GM19239 (cell line): ENCODE measurements at regions not wholly inside any gene's neighbourhood (a gene's known extent, or its start where the extent isn't known, plus 50 kb on each side); places are given as distances from the start of the nearest gene placed in this dataset.

ENCODE experiments used
- DNase-seq: peaks from one replicate; pipeline ENCODE4 v3.0.0; 2011; ENCODE audit warnings: low spot score; ENCODE audit not compliant: insufficient read length
- FAIRE-seq: peaks from 2 replicates; lab custom pipeline; 2011; peaks lifted over from hg19 to GRCh38; lab: Jason Lieb, UNC

DNA sequence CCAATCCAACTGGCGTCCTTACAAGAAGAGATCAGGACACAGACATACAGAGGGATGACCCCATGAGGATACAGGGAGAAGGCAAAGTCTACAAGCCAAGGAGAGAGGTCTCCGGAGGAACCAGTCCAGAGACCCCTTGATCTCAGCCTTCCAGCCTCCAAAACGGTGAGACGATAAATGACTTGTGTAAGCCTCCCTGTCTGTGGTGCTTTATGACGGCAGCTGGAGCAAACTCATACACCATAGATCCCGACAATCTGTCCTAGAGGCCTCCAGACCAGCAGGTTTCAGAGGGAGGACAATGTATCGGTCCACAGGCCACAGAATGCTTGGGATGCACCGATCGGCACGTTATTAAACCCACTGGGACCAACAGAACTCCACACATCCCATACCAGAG lies 383.3 kb downstream of the SHANK2 start:
- FAIRE-seq, result no peak
- DNase-seq, result no peak

DNA sequence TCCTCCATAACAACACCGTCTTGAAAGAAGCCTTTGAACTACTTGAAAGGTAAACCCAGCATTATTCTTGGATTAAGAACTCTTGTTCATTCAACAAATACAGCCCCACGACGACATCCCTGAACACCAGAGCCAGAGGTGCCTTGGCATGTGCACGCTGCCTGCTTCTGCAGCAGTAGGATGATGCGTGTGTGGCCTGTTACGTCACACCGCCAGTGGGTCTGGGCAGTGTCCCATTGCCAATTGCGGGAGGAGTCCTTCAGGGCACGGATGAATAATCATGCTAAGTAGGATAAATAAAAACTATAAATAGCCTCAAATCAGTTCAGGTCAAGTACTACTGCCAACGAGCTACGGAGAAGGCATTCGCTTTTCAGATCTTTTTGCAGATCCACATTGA lies 380.5 kb downstream of the SHANK2 start:
- FAIRE-seq, result no peak
- DNase-seq, result no peak

DNA sequence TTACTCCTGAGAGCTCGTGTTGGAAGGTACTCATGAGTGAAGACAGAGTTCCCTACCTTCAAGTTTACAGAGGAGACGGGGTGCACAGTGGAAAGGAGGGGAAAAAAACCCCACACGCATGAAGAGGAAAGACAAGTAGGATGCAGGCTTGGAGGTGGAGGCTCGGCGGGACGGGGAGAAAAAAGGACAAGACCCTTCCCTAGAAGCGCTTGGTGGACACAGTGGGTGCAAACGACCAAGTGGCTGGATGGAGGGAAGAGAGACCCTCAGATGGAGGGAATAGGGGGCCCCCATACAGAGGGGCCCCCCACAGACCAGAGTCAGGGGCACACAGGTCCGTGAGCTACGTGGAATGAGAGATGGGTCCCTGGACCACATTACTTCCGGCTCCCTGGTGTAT lies 380.1 kb downstream of the SHANK2 start:
- no peak for DNase-seq
- no peak for FAIRE-seq

DNA sequence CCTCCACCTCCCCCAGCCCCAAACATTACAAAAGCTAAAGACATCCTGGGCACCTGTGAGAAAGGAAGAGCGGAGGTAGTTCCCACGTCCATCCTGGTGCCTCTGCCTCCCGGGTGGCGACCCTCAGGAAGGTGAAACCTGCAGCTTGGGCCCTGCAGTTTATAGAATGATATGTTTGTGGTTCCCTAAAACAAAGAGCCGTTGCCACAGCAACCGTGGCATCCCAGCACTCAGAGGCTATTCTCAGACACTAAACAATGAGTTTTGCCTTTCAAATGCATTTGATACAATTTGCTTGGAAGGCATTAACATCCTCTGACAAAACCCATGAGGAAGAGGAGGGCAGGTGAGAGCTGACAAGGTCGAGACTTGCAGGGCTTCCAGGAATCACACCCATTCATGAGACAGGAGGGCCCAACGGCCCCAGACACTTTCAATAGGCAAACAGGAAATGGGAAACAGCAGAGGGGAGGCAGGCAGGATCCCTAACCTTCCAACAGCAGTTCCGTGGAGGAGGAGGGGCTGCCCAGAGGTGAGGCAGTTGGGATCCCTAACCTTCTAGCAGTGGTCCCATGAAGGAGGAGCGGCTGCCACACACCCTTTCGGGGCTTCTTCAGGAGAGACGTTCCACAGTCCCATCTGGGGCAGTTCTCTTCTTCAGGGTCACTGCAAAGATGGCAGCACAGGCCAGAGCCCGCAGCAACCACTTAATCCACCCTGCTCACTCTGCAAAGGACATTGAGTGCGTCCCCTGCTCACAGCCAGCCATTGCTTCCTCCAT lies 379.2 kb downstream of the SHANK2 start:
- DNase-seq (no peak), FAIRE-seq (no peak)

DNA sequence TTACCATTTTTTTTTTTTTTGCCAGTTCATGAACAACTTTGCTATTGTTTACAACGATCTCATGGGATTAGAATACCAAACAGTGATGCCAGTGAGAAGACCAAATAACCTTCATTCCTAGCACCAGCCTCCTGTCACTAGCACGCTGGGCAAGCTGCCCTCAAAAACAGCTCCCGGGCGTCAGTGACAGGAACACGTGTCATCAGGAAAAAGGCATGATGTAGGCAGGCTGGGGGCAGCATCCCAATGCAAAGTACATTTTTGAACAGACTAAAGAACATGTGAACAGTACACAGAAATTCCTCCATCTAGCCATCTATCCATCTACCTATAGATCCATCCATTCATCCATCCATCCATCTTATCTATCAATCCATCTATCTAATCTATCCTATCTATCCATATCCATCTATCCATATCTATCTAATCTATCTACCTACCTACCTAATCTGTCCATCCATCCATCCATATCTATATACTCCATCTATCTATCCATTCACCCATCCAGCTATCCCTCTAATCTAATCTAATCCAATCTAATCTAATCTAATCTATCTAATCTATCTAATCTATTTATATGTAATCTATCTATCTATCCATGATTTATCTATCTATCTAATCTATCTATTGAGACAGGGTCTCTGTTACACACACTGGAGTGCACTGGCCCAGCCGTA lies 378.5 kb downstream of the SHANK2 start:
- no peak for FAIRE-seq
- no peak for DNase-seq

DNA sequence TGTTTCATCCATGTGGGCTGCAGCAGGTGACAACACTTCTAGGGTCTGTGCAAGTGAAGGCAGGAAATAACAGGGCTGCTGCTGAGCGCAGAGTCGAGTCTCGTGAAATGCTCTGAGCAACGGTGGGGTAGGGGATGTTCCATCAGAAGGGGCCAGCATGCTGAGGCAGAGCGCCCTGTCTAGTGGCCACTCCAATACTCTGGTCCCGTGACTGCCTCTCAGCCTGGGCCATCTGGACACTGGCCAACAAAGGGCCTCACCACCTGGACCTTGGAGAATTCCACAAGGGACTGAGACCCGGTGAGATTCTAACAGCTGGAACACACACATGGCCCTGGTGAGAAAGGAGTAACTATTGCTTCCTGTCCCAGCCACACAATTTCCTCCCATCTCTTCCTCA lies 375.7 kb downstream of the SHANK2 start:
- DNase-seq, result no peak
- FAIRE-seq, result no peak

DNA sequence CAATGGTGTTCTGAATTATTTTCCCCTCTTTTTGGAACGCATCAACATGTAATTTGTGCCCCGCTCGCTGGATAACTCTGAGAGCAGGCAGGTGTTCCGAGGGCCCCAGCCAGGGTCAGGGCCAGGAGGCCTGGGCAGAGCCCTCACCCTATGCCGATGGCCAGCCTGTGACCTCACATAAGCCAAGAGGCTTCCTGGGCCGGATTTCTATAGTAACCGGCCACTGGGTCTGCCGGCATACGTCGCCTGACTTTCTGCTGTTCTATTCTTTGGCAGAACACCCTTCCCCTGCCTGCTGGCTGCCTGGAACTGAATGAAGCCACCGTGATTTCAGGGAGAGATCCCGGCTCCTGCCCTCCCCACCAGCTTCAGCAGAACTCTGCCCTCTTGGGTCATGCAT lies 375.2 kb downstream of the SHANK2 start:
- DNase-seq (no peak), FAIRE-seq (no peak)

DNA sequence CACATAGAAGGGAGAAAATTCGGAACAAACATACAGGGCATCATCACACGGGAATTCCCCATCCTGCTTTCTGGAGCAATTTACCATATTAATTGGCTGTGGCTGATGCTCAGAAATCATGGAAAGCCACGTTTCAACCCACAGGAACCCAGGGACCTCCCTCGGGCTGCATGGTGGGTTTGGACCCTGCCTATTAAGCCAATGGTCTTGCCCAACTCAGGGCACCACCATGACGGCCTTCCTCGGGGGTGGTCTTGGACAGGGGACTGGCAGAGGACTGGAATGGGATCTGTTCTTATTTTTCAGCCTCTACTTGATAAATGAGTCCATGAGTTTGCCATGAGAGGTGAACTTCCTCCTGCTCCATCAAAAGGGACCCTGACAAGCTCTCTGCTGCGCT lies 374.0 kb downstream of the SHANK2 start:
- DNase-seq (no peak), FAIRE-seq (no peak)

DNA sequence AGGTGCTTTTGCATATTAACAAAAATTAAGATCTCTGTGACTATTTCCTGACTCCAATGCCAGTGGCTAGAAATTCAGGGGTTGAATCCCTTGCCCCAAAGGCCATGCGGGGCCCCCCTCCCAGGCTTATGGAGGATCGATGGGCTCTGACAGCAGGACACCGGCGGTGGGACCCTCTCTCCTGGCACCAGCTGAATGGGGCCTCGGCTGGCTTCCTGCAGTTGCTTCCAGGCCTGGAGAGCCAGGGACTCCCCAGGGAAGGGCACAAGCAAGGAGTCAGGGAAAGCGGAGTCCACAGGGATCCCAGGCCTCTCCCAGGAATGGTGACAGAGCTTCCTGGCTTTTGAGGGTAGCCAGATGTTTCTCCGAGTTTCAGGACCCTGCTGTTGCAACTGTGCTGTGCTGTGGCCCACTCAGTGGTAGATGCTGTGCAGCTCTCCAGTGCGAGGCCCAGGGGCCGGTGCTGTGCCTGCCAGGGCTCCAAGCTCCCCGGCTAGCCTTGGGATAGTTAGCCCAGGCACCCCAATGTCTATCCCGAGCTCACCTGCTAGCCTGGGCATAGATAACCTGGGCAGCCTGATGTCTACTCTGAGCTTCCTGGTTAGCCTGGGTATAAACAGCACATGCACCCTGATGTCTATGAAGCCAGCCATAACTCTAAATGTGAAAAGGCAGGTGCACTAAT lies 372.6 kb downstream of the SHANK2 start:
- FAIRE-seq (no peak), DNase-seq (no peak)

DNA sequence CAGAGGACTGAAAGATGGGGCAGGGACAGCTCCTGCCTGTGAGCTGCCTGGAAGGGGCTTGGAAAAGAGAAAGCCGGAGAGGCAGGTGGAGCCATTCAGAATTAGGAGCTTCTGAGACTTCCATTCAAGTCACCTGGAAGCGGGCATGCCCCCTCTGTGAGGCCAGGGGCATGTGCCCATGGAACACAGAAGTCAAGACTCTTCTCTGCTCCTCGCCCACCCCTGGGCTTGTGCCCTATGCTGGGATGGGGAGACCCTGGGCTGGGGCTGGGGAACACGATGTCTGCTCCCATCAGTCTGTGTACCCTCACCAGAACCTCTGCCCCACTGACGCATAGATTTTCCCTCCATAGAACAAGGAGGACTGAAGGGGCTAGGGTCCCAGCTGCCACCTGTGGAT lies 372.0 kb downstream of the SHANK2 start:
- FAIRE-seq (no peak), DNase-seq (no peak)

DNA sequence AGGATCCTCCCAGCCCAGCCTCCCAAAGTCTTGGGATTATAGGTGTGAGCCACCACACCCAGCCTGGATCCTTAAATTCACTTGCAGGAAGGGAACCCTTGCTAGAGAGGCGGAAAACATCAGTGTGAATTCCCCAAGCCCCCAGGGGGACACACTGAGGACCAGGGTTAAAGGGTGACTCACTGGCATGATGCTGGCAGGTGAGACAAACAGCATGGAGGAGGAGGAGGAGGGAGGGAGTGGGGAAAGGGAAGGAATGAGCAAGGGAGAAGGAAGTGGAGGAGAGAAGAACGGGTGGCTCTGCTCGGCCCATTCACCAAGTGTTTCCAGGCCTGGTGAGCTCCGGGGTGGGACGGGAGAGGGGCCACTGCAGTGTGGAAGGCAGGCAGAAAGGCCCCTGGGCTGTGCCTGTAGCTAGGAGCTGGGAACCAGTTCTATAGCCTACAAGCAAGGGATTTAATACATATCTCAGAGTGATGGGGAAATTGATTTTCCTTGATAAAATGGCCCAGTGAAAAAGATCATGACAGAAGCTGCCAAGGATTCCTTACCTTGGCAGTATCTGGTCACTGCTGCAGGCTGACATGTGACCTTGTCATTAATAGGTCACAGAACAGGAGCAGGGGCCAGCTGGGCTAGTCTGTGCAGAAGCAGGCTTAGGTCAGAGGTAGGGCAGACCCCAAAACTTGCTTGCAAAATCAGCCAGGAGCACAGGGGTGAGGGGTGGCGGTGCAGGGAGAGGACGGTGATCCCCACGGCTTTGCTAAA lies 370.2 kb downstream of the SHANK2 start:
- FAIRE-seq (no peak), DNase-seq (no peak)

DNA sequence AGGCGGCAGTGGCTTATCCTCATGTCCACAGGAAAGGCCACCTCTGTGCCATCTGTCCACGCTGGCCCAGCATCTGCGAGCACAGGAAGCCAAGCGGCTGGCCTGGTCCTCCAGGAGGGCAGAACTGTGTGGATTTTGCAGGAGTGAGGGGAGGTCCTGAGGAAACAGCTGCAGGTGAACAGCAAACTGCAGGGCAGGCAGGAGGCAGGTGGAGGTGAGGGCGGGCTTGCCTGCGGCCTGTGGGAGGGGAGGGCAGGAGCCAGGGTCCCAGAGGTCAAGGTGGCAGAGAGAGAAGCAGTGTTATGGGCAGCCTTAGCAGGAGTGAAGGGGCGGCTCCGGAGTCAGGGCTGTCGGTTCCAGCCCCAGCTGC lies 369.7 kb downstream of the SHANK2 start:
- DNase-seq (no peak), FAIRE-seq (no peak)

DNA sequence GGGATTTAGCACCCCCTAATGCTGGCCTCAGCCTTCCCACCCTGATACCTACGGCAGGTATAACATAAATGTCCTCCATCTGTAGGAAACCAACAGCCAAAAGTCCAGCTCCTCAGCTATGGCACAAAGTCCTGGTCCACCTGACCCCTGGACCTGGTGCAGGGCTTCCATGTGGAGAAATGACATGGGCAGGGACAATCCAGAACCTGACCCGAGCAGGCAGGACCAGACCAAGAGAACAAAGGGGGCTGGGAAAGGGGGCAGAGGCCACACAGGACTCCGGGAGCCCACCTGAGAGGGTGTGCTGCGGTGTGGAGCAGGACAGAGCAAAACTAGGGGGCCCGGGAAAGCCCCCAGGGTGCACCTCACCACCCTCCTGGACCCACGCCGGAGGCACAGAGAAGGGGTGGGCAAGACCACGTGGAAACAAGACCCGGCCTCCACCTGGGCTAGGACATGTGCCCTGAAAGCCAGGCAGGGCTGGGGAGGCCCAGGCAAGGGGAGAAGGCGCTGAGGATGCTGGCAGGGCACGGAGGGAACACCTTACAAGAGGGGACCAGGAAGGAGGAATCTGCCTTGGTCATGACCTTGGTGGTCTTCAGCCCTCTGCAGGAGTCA lies 368.9 kb downstream of the SHANK2 start:
- FAIRE-seq, result no peak

DNA sequence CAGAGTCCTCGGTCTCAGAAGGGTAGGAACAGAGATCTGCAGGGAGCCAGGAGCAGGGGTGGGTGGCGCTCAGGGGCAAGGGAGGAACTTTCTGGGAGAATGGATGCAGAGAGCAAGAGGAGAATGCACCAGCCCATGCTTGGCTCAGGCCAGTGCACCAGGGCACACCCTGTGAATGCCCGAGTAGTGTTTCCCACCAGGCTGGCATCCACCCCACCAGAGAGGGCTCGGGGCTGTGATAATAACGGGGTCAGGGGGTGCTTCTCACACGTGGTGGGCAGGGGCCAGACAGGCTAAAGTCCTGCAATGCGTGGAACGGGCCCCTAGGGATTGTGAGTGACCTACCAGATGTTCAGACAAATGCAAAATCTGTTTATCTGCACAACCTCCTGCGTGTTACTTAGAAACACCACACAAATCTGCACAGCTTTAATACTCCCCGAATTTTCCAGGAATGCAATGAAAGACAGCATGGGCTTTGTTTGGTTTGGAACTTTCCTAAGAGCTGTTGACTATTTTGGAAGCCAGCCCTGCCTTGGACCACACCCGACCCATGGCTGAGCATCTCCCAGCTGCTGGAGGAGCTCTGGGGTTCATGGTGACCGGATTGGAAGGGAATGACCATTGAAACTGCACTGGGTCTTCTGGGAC lies 368.3 kb downstream of the SHANK2 start:
- DNase-seq, result no peak
- no peak for FAIRE-seq

More for the DNA sequence above, 368.9 kb downstream of the SHANK2 start:
- no peak for DNase-seq

DNA sequence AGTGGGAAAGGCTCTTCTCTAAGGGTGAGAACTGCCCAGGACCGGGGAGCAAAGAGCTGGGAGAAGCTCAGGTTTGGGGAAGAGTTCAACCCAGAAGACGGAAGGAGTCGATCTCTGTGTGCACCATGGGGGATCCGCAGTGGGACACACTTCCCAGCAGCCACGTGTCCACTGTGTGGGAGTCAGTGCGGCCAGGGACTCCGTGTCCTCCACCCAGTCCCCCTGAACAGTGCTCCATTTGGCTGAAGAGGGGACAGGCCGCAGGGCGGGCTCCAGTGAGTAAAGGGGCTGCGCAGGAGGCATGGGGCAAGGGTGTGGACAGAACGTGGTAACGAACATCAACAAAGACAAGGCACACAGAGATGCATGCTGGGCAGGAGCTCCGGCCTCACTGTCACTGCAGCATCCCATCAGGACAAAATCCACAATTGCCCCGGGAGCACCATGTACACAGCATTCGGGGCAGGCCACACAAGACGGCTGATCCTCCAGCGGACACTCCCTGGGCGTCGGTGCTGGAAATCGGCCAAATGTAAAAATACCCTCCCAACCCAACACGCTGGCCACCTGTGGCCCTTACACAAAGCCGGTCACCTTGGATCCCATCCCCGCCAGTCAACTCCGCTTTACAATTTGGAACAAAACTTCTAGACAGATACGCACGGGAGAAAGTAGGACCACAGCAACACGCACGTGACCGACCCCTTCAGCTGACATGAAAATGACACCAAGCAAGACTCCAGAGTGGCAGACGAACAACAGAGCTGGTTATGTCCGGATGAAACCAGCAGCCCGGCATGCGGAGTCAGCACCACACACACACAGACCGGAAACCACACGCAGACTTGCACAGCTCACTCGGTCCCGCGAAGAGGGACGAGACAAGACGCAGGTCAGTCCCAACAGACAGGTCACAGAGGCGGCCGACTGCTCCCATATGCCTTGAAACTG lies 366.8 kb downstream of the SHANK2 start:
- FAIRE-seq, result no peak
- no peak for DNase-seq

DNA sequence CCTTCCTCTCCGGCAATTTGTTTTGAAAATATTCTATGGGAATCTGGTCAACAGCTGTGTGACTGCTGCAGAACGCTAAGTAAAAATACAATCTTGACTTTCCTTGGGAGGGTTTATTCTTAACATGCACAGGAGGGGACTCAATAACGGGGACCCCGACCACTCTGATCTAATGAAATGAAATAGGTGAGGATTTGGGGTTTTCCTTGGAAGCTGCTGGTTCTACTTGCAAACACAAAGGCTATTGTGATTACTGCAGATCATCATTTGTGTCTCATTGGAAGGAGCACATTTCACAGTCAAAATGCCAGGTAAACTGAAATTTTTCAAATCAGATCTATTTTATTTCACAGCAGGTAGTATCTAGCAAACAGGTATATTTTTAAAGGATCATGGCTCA lies 366.1 kb downstream of the SHANK2 start:
- DNase-seq (no peak), FAIRE-seq (no peak)

DNA sequence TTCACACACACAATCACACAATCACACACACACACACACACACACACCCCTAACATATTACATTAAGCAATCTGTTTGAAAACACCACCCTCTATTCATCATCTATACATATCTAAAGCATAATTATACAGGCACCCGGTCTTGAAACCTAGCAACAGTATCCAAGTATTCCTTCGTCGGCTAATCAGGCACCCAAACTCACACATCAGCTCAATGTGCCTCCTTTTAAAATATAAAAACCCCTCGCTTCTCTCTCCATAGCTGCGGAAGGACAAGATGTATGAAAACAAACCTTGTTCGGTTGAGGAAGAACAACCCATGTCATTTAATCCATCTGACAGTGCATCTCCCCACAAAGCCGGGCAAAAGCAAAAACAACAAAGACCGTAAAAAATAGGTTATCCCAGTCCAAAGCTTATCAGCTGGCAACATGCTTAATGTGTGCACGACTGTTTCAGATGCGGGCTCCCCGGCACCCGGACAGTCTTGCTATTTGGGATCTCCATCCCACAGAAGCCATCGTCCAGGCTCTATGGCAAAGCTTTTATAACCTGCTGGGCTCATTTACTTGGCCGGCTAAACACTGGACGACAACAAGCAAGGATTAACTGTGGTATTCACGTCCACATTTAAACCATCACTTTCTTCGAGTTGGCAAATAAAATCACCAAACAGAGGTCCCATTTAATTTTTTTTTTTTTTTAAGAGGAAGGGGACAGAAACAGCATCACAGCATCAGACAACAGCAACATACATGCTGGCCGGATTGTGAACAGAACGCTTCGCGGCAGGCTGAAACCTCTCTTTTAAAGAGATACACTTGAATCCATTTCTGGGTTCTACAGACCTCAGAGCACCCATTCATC lies 365.5 kb downstream of the SHANK2 start:
- no peak for FAIRE-seq
- DNase-seq, result no peak

DNA sequence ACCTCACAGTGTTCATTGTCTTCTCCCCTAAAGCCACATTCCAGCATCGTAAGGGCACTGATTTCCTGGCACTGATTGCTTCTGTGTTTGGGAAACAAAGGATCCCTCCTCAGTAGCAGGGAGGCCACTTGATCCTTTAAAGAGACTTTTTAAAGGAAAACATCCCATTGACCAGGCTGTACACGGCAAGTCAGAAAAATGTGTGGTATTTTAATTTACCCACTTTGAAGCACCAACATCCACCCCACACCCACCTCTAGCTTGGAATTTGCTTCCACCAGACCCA lies 364.9 kb downstream of the SHANK2 start:
- DNase-seq (no peak), FAIRE-seq (no peak)
